Neural cell (in vitro differentiated cells): ENCODE measurements at regions not wholly inside any gene's neighbourhood (a gene's known extent, or its start where the extent isn't known, plus 50 kb on each side); places are given as distances from the start of the nearest gene placed in this dataset.

Experiments
- H2AFZ ChIP-seq: fragments of 200-600, 300-800 bp; sonication (generic), shearing (Covaris generic); 2 replicates; pipeline ENCODE4 v1.6.0; 2014; ENCODE audit warnings: low read depth, mild to moderate bottlenecking, antibody characterized with exemption, low read length, moderate library complexity
- H3F3A ChIP-seq: fragments of 200-600 bp; shearing (Covaris generic); 2 replicates; pipeline ENCODE4 v1.6.1; 2016; ENCODE audit warnings: mild to moderate bottlenecking, moderate library complexity, mixed read lengths, antibody characterized with exemption, low read length; ENCODE audit not compliant: insufficient read depth, poor library complexity, severe bottlenecking
- H3K27ac ChIP-seq: fragments of 200-600, 300-800 bp; sonication (generic), shearing (Covaris generic); 2 replicates; pipeline ENCODE4 v1.5.1; 2014; ENCODE audit warnings: mild to moderate bottlenecking, low read length, moderate library complexity
- H3K27me3 ChIP-seq: fragments of 300-800, 200-600 bp; sonication (generic), shearing (Covaris generic); 2 replicates; pipeline ENCODE4 v1.6.0; 2014; ENCODE audit warnings: mild to moderate bottlenecking, low read depth, low read length, moderate library complexity; ENCODE audit not compliant: insufficient read depth
- H3K36me3 ChIP-seq: fragments of 300-800, 200-600 bp; sonication (generic), shearing (Covaris generic); 2 replicates; pipeline ENCODE4 v1.5.1; 2014; ENCODE audit warnings: mild to moderate bottlenecking, antibody characterized with exemption, low read length, moderate library complexity; ENCODE audit not compliant: insufficient read depth
- H3K4me2 ChIP-seq: fragments of 300-800, 200-600 bp; sonication (generic), shearing (Covaris generic); 2 replicates; pipeline ENCODE4 v1.6.0; 2014; ENCODE audit warnings: mild to moderate bottlenecking, low read length
- H3K4me3 ChIP-seq: fragments of 300-800, 200-600 bp; sonication (generic), shearing (Covaris generic); 2 replicates; pipeline ENCODE4 v1.5.1; 2014; ENCODE audit warnings: mild to moderate bottlenecking, low read length, moderate library complexity
- H3K79me2 ChIP-seq: fragments of 200-600 bp; shearing (Covaris generic); replicated peaks from 2 replicates; pipeline ENCODE4 v1.6.0; 2014; ENCODE audit warnings: mild to moderate bottlenecking, low read length, moderate library complexity; ENCODE audit not compliant: insufficient read depth
- H3K9ac ChIP-seq: fragments of 300-800, 200-600 bp; sonication (generic), shearing (Covaris generic); 2 replicates; pipeline ENCODE4 v1.6.1; 2016; ENCODE audit warnings: mild to moderate bottlenecking, low read length, mixed read lengths
- H3K9me2 ChIP-seq: fragments of 200-600 bp; shearing (Covaris generic); 2 replicates; pipeline ENCODE4 v1.6.1; 2016; ENCODE audit warnings: mild to moderate bottlenecking, low read length, mixed read lengths; ENCODE audit not compliant: insufficient read depth
- H3K9me3 ChIP-seq: fragments of 200-600, 300-800 bp; sonication (generic), shearing (Covaris generic); 2 replicates; pipeline ENCODE4 v1.6.1; 2016; ENCODE audit warnings: mild to moderate bottlenecking, mixed run types, low read length, moderate library complexity, mixed read lengths
- H4K20me1 ChIP-seq: fragments of 200-600 bp; shearing (Covaris generic); 2 replicates; pipeline ENCODE4 v1.6.1; 2016; ENCODE audit warnings: mild to moderate bottlenecking, mixed run types; ENCODE audit not compliant: insufficient read depth
- CTCF ChIP-seq: fragments of 450-650 bp; IDR thresholded peaks from 2 replicates; pipeline ENCODE4 v1.5.1; 2014; ENCODE audit warnings: antibody characterized with exemption, mild to moderate bottlenecking, moderate library complexity; ENCODE audit not compliant: poor library complexity, severe bottlenecking
- EP300 ChIP-seq: fragments of 450-650 bp; conservative IDR thresholded peaks from 2 replicates; pipeline ENCODE4 v1.6.1; 2014; ENCODE audit warnings: antibody characterized with exemption, mild to moderate bottlenecking, moderate library complexity; ENCODE audit not compliant: poor library complexity, severe bottlenecking
- EZH2 ChIP-seq: fragments of 200-600, 300-800 bp; shearing (Covaris generic), sonication (generic); IDR thresholded peaks from 2 replicates; pipeline ENCODE4 v1.6.1; 2014; ENCODE audit warnings: antibody characterized with exemption, low read length, borderline replicate concordance, mild to moderate bottlenecking; ENCODE audit not compliant: insufficient read depth, poor library complexity, severe bottlenecking
- MXI1 ChIP-seq: fragments of 450-650 bp; conservative IDR thresholded peaks from 2 replicates; pipeline ENCODE4 v1.6.1; 2014; ENCODE audit warnings: antibody characterized with exemption, mild to moderate bottlenecking; ENCODE audit not compliant: poor library complexity, severe bottlenecking
- POLR2AphosphoS5 ChIP-seq: IDR thresholded peaks from 2 replicates; pipeline ENCODE4 v1.6.1; 2012
- RAD21 ChIP-seq: fragments of 450-650 bp; conservative IDR thresholded peaks from 2 replicates; pipeline ENCODE4 v1.6.1; 2014; ENCODE audit warnings: antibody characterized with exemption, mild to moderate bottlenecking, moderate library complexity
- REST ChIP-seq: IDR thresholded peaks from 2 replicates; pipeline ENCODE4 v1.6.1; 2012; ENCODE audit warnings: borderline replicate concordance
- SMC3 ChIP-seq: fragments of 450-650 bp; conservative IDR thresholded peaks from 2 replicates; pipeline ENCODE4 v1.6.1; 2014; ENCODE audit warnings: antibody characterized with exemption, mild to moderate bottlenecking, moderate library complexity; ENCODE audit not compliant: poor library complexity
- TAF1 ChIP-seq: IDR thresholded peaks from 2 replicates; pipeline ENCODE4 v1.6.1; 2012; ENCODE audit warnings: low read depth

- no peaks in the 10 kb centered on the region for H3K27me3 ChIP-seq
Observed at GRCh38 chr7:15866753-15867152, 180.3 kb upstream of the MEOX2 start.

GRCh38 chr7:15864626-15864991, 178.1 kb upstream of the MEOX2 start:
- no peak overlapping the region for H2AFZ ChIP-seq
- H3K9me3 ChIP-seq, result no peaks in the 10 kb centered on the region
- TF ChIP-seq CTCF (no peak), RAD21 (no peak), POLR2AphosphoS5 (no peak), MXI1 (no peak), EP300 (no peak), EZH2 (no peak), REST (no peak)
- H3K9ac ChIP-seq, result no peak overlapping the region
- no peak overlapping the region for H3K27ac ChIP-seq
- H3K27me3 ChIP-seq, result no peaks in the 10 kb centered on the region
- H3K9me2 ChIP-seq, result peaks cover 2% of the 10 kb centered on the region
- H3F3A ChIP-seq, result no peaks in the 10 kb centered on the region
- H3K4me3 ChIP-seq, result no peak overlapping the region
- no peak overlapping the region for H3K4me2 ChIP-seq
- no peaks in the 10 kb centered on the region for H4K20me1 ChIP-seq
- H3K36me3 ChIP-seq, result no peaks in the 10 kb centered on the region
- H3K79me2 ChIP-seq, result no peaks in the 10 kb centered on the region

More at GRCh38 chr7:15866753-15867152, 180.3 kb upstream of the MEOX2 start:
- Histone ChIP-seq H3K4me2 (no peak overlapping the region), H3K36me3 (no peaks in the 10 kb centered on the region), H3K9ac (no peak overlapping the region), H3K4me3 (no peak overlapping the region), H3F3A (no peaks in the 10 kb centered on the region), H3K9me3 (no peaks in the 10 kb centered on the region), H3K79me2 (no peaks in the 10 kb centered on the region), H3K9me2 (peaks cover 2% of the 10 kb centered on the region), H4K20me1 (no peaks in the 10 kb centered on the region), H2AFZ (no peak overlapping the region), H3K27ac (no peak overlapping the region)
- TF ChIP-seq TAF1 (no peak), EZH2 (no peak), RAD21 (no peak), CTCF (no peak), REST (no peak), POLR2AphosphoS5 (no peak), EP300 (no peak), MXI1 (no peak), SMC3 (no peak)
